ENCODE measurements at regions not wholly inside any gene's neighbourhood (a gene's known extent, or its start where the extent isn't known, plus 50 kb on each side); places are given as distances from the start of the nearest gene placed in this dataset.

DNA sequence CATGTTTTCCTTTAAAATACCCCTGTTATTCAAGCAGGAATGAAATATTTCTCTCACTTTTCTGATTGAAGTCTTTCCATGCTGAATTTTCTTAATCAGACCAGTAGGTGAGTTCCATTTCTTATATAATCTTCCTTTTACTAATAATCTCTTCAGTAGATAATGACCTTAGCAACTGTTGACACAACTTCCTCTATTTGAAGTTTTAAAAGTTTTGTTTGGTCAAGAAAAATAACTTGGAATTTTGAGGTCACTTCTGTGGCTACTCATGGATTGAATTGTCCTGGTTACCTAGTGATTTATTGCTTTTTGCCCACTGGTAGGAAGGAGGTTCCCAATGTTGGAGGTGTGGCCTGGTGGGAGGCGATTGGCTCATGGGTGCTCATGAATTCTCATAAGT is 70.6 kb upstream of the PAXBP1 start:
- TF ChIP-seq, protein P1, sequence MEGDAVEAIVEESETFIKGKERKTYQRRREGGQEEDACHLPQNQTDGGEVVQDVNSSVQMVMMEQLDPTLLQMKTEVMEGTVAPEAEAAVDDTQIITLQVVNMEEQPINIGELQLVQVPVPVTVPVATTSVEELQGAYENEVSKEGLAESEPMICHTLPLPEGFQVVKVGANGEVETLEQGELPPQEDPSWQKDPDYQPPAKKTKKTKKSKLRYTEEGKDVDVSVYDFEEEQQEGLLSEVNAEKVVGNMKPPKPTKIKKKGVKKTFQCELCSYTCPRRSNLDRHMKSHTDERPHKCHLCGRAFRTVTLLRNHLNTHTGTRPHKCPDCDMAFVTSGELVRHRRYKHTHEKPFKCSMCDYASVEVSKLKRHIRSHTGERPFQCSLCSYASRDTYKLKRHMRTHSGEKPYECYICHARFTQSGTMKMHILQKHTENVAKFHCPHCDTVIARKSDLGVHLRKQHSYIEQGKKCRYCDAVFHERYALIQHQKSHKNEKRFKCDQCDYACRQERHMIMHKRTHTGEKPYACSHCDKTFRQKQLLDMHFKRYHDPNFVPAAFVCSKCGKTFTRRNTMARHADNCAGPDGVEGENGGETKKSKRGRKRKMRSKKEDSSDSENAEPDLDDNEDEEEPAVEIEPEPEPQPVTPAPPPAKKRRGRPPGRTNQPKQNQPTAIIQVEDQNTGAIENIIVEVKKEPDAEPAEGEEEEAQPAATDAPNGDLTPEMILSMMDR (IDR thresholded peaks at IDR 0.05): no peak
- TF ChIP-seq POLR2A (IDR thresholded peaks at IDR 0.05): no peak

Measured in thyroid gland (tissue), 4 donors.